Endothelial cell of umbilical vein (primary cell): ENCODE measurements at regions not wholly inside any gene's neighbourhood (a gene's known extent, or its start where the extent isn't known, plus 50 kb on each side); places are given as distances from the start of the nearest gene placed in this dataset.

ENCODE experiments used
- CTCF ChIP-seq, 2 donors: IDR thresholded peaks; 1 replicate in 1 of 2; 2 replicates in 1 of 2; pipeline ENCODE4 v1.5.1; 2011; ENCODE audit warnings: low read length in 2 of 2, mild to moderate bottlenecking in 2 of 2, moderate library complexity in 2 of 2, control low read depth in 1 of 2, inconsistent platforms in 1 of 2, low read depth in 1 of 2; ENCODE audit not compliant: insufficient read depth in 1 of 2; ENCODE audit errors: extremely low read depth in 1 of 2
- POLR2AphosphoS5 ChIP-seq: IDR thresholded peaks from 2 replicates; pipeline ENCODE4 v1.6.1; 2012; ENCODE audit warnings: low read depth, mild to moderate bottlenecking, control low read depth, low read length, moderate library complexity; ENCODE audit not compliant: insufficient read depth

- TF ChIP-seq POLR2AphosphoS5 (no peak), CTCF (IDR thresholded peaks at IDR 0.05; ENCODE audit: extremely low read depth in 1 of 2, insufficient read depth in 1 of 2, low read depth in 1 of 2, low read length in 2 of 2) (no peak)
Measured at GRCh38 chr2:120596990-120597594, 138.6 kb upstream of the GLI2 start.
